IMR-90 (cell line): ENCODE measurements at regions not wholly inside any gene's neighbourhood (a gene's known extent, or its start where the extent isn't known, plus 50 kb on each side); places are given as distances from the start of the nearest gene placed in this dataset.

Source experiments
- ATAC-seq: fragments of 200-7000 bp; cut with Tn5 transposase; 2 replicates; pipeline ENCODE4 v1.9.1; 2020; ENCODE audit warnings: low read depth, mild to moderate bottlenecking, moderate library complexity
- BruUV-seq: library from RNA; stranded (reverse); fragments of 400-500 nt; replicated peaks from 2 replicates; lab custom pipeline; 2021; lab: Mats Ljungman, UMichigan
- CTCF ChIA-PET: fragments of 300-600 bp; formaldehyde crosslinking; extraction: SDS; loops from one replicate; lab custom pipeline; 2021; ENCODE audit warnings: antibody characterized with exemption; lab: Yijun Ruan, JAX
- POLR2A ChIA-PET: fragments of 300-600 bp; sonication (Branson Sonifier 250); formaldehyde crosslinking; loops from one replicate; lab custom pipeline; 2022; ENCODE audit warnings: antibody characterized with exemption; ENCODE audit not compliant: unreplicated experiment; lab: Charles Lee
- DNase-seq: peaks from one replicate; pipeline ENCODE4 v3.0.0; 2013
- H2AFZ ChIP-seq: replicated peaks from 2 replicates; pipeline ENCODE3; 2013; ENCODE audit warnings: low read length, mild to moderate bottlenecking; ENCODE audit not compliant: poor library complexity
- H2AK5ac ChIP-seq: 2 replicates; pipeline ENCODE4 v1.6.1; 2013; ENCODE audit warnings: low read depth, low read length, inconsistent platforms
- H2AK9ac ChIP-seq: replicated peaks from 2 replicates; pipeline ENCODE3; 2013; ENCODE audit warnings: mild to moderate bottlenecking, low read depth, low read length, moderate library complexity; ENCODE audit not compliant: poor library complexity
- H2BK120ac ChIP-seq: 2 replicates; pipeline ENCODE4 v1.6.1; 2013; ENCODE audit warnings: low read depth, low read length, inconsistent platforms
- H2BK15ac ChIP-seq: 3 replicates; pipeline ENCODE4 v1.6.1; 2013; ENCODE audit warnings: low read depth, low read length, inconsistent platforms
- H2BK20ac ChIP-seq: 2 replicates; pipeline ENCODE4 v1.6.1; 2013; ENCODE audit warnings: low read depth, mild to moderate bottlenecking, inconsistent platforms, low read length, moderate library complexity
- H2BK5ac ChIP-seq: 2 replicates; pipeline ENCODE4 v1.6.1; 2013; ENCODE audit warnings: mild to moderate bottlenecking, low read depth, low read length, inconsistent platforms; ENCODE audit not compliant: poor library complexity, severe bottlenecking
- H3K14ac ChIP-seq: replicated peaks from 2 replicates; pipeline ENCODE4 v1.6.1; 2013; ENCODE audit warnings: low read depth, low read length, inconsistent platforms
- H3K18ac ChIP-seq: 2 replicates; pipeline ENCODE4 v1.6.1; 2013; ENCODE audit warnings: low read depth, low read length, control low read depth
- H3K23ac ChIP-seq: 2 replicates; pipeline ENCODE4 v1.6.1; 2013; ENCODE audit warnings: low read depth, low read length, inconsistent platforms
- H3K27ac ChIP-seq: 2 replicates; pipeline ENCODE4 v1.5.1; 2013; ENCODE audit warnings: mild to moderate bottlenecking, control low read depth, low read length; ENCODE audit not compliant: insufficient read depth
- H3K27me3 ChIP-seq: 2 replicates; pipeline ENCODE4 v1.6.1; 2013; ENCODE audit warnings: low read length; ENCODE audit not compliant: control insufficient read depth, insufficient read depth
- H3K36me3 ChIP-seq: 2 replicates; pipeline ENCODE4 v1.6.1; 2013; ENCODE audit warnings: low read length, mixed read lengths; ENCODE audit not compliant: control insufficient read depth, insufficient read depth
- H3K4ac ChIP-seq: 2 replicates; pipeline ENCODE4 v1.6.1; 2013; ENCODE audit warnings: low read depth, low read length, inconsistent platforms
- H3K4me1 ChIP-seq: 2 replicates; pipeline ENCODE4 v1.6.1; 2013; ENCODE audit warnings: low read length, mixed read lengths; ENCODE audit not compliant: control insufficient read depth, insufficient read depth
- H3K4me2 ChIP-seq: 2 replicates; pipeline ENCODE4 v1.6.1; 2013; ENCODE audit warnings: low read depth, mild to moderate bottlenecking, control low read depth, low read length, moderate library complexity
- H3K4me3 ChIP-seq: 2 replicates; pipeline ENCODE4 v1.5.1; 2013; ENCODE audit warnings: low read depth, mild to moderate bottlenecking, control low read depth, low read length, moderate library complexity; ENCODE audit not compliant: insufficient read depth
- H3K56ac ChIP-seq: 2 replicates; pipeline ENCODE4 v1.6.1; 2013; ENCODE audit warnings: low read length, inconsistent platforms; ENCODE audit not compliant: insufficient read depth; ENCODE audit errors: extremely low read depth
- H3K79me1 ChIP-seq, 2 experiments: 2 replicates each; pipeline ENCODE4 v1.6.1; 2013; ENCODE audit warnings: low read length in 2 of 2, inconsistent platforms in 1 of 2, low read depth in 1 of 2
- H3K9ac ChIP-seq: 2 replicates; pipeline ENCODE4 v1.6.1; 2013; ENCODE audit warnings: low read depth, low read length, control low read depth
- H3K9me1 ChIP-seq: 2 replicates; pipeline ENCODE4 v1.6.1; 2013; ENCODE audit warnings: low read length, inconsistent platforms; ENCODE audit not compliant: insufficient read depth
- H3K9me3 ChIP-seq: 2 replicates; pipeline ENCODE4 v1.6.1; 2013; ENCODE audit warnings: low read length; ENCODE audit not compliant: control insufficient read depth, insufficient read depth
- H4K20me1 ChIP-seq: 2 replicates; pipeline ENCODE4 v1.6.1; 2013; ENCODE audit warnings: low read length, inconsistent platforms; ENCODE audit not compliant: insufficient read depth
- H4K5ac ChIP-seq: 2 replicates; pipeline ENCODE4 v1.6.1; 2013; ENCODE audit warnings: mild to moderate bottlenecking, low read depth, low read length, control low read depth
- H4K8ac ChIP-seq, 2 experiments: 2 replicates each; pipeline ENCODE4 v1.6.1; 2013; ENCODE audit warnings: low read depth in 2 of 2, low read length in 2 of 2, control low read depth in 1 of 2, inconsistent platforms in 1 of 2
- H4K91ac ChIP-seq: 2 replicates; pipeline ENCODE4 v1.6.1; 2013; ENCODE audit warnings: low read depth, low read length, inconsistent platforms; ENCODE audit not compliant: insufficient read depth
- BHLHE40 ChIP-seq: fragments of 150-350 bp; IDR thresholded peaks from 2 replicates; pipeline ENCODE4 v1.6.1; 2016; ENCODE audit warnings: mild to moderate bottlenecking, low read depth, low read length
- CEBPB ChIP-seq: IDR thresholded peaks from 2 replicates; pipeline ENCODE4 v1.6.1; 2012; ENCODE audit warnings: low read depth, low read length, improper control_type of control experiment
- CHD1 ChIP-seq: IDR thresholded peaks from 2 replicates; pipeline ENCODE4 v1.6.1; 2012; ENCODE audit warnings: low read depth, low read length, improper control_type of control experiment
- FOS ChIP-seq: fragments of 150-350 bp; IDR thresholded peaks from 2 replicates; pipeline ENCODE4 v1.6.1; 2016; ENCODE audit warnings: low read depth, low read length
- MAZ ChIP-seq: IDR thresholded peaks from 2 replicates; pipeline ENCODE4 v1.6.1; 2012; ENCODE audit warnings: low read depth, mild to moderate bottlenecking, low read length, improper control_type of control experiment, moderate library complexity, borderline replicate concordance
- MXI1 ChIP-seq: IDR thresholded peaks from 2 replicates; pipeline ENCODE4 v1.6.1; 2012; ENCODE audit warnings: low read depth, mild to moderate bottlenecking, low read length, moderate library complexity, borderline replicate concordance
- NFE2L2 ChIP-seq: fragments of 150-350 bp; IDR thresholded peaks from 2 replicates; pipeline ENCODE4 v1.6.1; 2016; ENCODE audit warnings: low read depth, mild to moderate bottlenecking, low read length
- POLR2A ChIP-seq: IDR thresholded peaks from 2 replicates; pipeline ENCODE4 v1.6.1; 2012; ENCODE audit warnings: mild to moderate bottlenecking, low read depth, low read length
- RAD21 ChIP-seq: IDR thresholded peaks from 2 replicates; pipeline ENCODE4 v1.6.1; 2012; ENCODE audit warnings: low read length, improper control_type of control experiment
- RCOR1 ChIP-seq: IDR thresholded peaks from 2 replicates; pipeline ENCODE4 v1.6.1; 2012; ENCODE audit warnings: mild to moderate bottlenecking, low read length, improper control_type of control experiment; ENCODE audit not compliant: insufficient replicate concordance
- RFX5 ChIP-seq: IDR thresholded peaks from 2 replicates; pipeline ENCODE4 v1.8.0; 2012; ENCODE audit warnings: low read depth, mild to moderate bottlenecking, low read length, moderate library complexity
- SMC3 ChIP-seq: fragments of 150-350 bp; IDR thresholded peaks from 2 replicates; pipeline ENCODE4 v1.6.1; 2016; ENCODE audit warnings: low read depth, mild to moderate bottlenecking, antibody characterized with exemption, low read length, moderate library complexity
- WGBS, 2 experiments: methylation state at CpG; one replicate each; pipeline versions ENCODE4 v1.1.5 to v1.1.7; 2013; ENCODE audit warnings: missing lambda C conversion rate in 2 of 2; ENCODE audit not compliant: insufficient read length in 1 of 2; ENCODE audit errors: extremely low coverage in 2 of 2; 5-methylcytosine and 5-hydroxymethylcytosine counted together
- dilution Hi-C: fragments of 300-500 bp; cut with HindIII; formaldehyde crosslinking; loops from one replicate; pipeline ENCODE4 v1.14.3; 2018; ENCODE audit warnings: low sequenced_read_pairs; ENCODE audit not compliant: unreplicated experiment
- in situ Hi-C: fragments of 300-500 bp; cut with MboI; formaldehyde crosslinking; loops from 3 replicates; pipeline ENCODE4 v1.14.3; 2019; ENCODE audit warnings: low sequenced_read_pairs, inconsistent platforms, mixed read lengths
- intact Hi-C: fragments of 100-400 bp; cut with micrococcal nuclease; formaldehyde crosslinking; loops from 2 replicates; pipeline ENCODE4 v1.10.0; 2022
- TF ChIP-seq, protein P1 (sequence below): conservative IDR thresholded peaks from 2 replicates; pipeline ENCODE4 v1.5.1; 2012; ENCODE audit warnings: mild to moderate bottlenecking, low read depth, low read length, improper control_type of control experiment

DNA sequence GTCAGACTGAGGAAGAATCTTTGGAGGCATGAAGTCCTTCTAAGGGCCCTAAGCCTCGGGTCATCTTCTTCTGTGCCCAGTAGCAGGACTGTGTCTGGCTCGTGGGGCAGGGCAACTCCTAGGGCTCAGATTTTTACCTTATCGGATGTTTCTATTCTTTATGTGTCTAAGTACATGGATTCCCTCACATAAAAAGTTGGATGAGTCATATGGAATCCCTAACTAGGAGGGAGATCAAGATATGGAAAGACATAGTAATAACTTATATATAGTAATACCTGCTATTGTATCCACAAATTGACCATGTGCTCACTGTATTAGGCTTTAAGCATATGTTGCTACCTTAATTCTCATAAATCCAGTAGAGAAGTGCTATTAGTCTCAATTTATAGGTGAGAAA is 364.5 kb upstream of the CAMK1G start:
- H4K8ac ChIP-seq: no peak overlapping the region
- H2BK15ac ChIP-seq: no peak overlapping the region
- no peaks in the 10 kb centered on the region for H3K36me3 ChIP-seq
- in situ Hi-C loops (no loop called here), dilution Hi-C loops (no loop called here), intact Hi-C loops (no loop called here)
- no peak overlapping the region for H2BK120ac ChIP-seq
- H3K27ac ChIP-seq: no peak overlapping the region
- H3K79me1 ChIP-seq: no peaks in the 10 kb centered on the region
- TF ChIP-seq SMC3 (no peak), FOS (no peak), POLR2A (no peak), RAD21 (no peak), CEBPB (no peak), CHD1 (no peak), RFX5 (no peak), NFE2L2 (no peak), BHLHE40 (no peak), MAZ (no peak), RCOR1 (no peak), MXI1 (no peak)
- TF ChIP-seq, protein P1, sequence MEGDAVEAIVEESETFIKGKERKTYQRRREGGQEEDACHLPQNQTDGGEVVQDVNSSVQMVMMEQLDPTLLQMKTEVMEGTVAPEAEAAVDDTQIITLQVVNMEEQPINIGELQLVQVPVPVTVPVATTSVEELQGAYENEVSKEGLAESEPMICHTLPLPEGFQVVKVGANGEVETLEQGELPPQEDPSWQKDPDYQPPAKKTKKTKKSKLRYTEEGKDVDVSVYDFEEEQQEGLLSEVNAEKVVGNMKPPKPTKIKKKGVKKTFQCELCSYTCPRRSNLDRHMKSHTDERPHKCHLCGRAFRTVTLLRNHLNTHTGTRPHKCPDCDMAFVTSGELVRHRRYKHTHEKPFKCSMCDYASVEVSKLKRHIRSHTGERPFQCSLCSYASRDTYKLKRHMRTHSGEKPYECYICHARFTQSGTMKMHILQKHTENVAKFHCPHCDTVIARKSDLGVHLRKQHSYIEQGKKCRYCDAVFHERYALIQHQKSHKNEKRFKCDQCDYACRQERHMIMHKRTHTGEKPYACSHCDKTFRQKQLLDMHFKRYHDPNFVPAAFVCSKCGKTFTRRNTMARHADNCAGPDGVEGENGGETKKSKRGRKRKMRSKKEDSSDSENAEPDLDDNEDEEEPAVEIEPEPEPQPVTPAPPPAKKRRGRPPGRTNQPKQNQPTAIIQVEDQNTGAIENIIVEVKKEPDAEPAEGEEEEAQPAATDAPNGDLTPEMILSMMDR: no peak
- H2AK9ac ChIP-seq: no peak overlapping the region
- H3K4me1 ChIP-seq: no peaks in the 10 kb centered on the region
- ChIA-PET CTCF (no interaction called here), POLR2A (no interaction called here)
- no peak overlapping the region for H3K4me3 ChIP-seq
- H3K14ac ChIP-seq: no peak overlapping the region
- H2BK5ac ChIP-seq: no peak overlapping the region
- H4K5ac ChIP-seq: no peak overlapping the region
- H3K9me3 ChIP-seq: no peaks in the 10 kb centered on the region
- no CpG with 5 or more reads among the region's 3 CpGs for WGBS, 2 experiments
- no peak overlapping the region for H3K23ac ChIP-seq
- no peaks in the 10 kb centered on the region for H4K20me1 ChIP-seq
- BruUV-seq: no TSS peak
- no peak overlapping the region for H4K91ac ChIP-seq
- no peak overlapping the region for H2BK20ac ChIP-seq
- DNase-seq: no peak
- H3K27me3 ChIP-seq: no peaks in the 10 kb centered on the region
- no peak overlapping the region for H2AK5ac ChIP-seq
- no peak overlapping the region for H3K4me2 ChIP-seq
- no peak overlapping the region for H2AFZ ChIP-seq
- ATAC-seq: no peak
- no peak overlapping the region for H3K18ac ChIP-seq
- no peaks in the 10 kb centered on the region for H3K9me1 ChIP-seq
- H3K56ac ChIP-seq: no peak overlapping the region
- H3K9ac ChIP-seq: no peak overlapping the region
- H3K4ac ChIP-seq: no peak overlapping the region
